A549 (cell line): ENCODE measurements at regions not wholly inside any gene's neighbourhood (a gene's known extent, or its start where the extent isn't known, plus 50 kb on each side); places are given as distances from the start of the nearest gene placed in this dataset.
A peak's percentile ranks its signal among the peaks of the same experiment; 100 is the strongest.

Experiments used
- ATAC-seq, 2 experiments: fragments of 200-7000 bp in 1 of 2; fragments of >200 bp in 1 of 2; cut with Nextera tagmentation in 1 of 2; cut with Tn5 transposase in 1 of 2; 3 replicates each; pipeline versions ENCODE4 v1.8.0 to v1.9.1; 2018 to 2020; ENCODE audit warnings: mild to moderate bottlenecking in 1 of 2, moderate library complexity in 1 of 2
- CTCF ChIA-PET: fragments of 300-600 bp; sonication (Branson Sonifier 250); formaldehyde crosslinking; extraction: SDS; loops from one replicate; lab custom pipeline; 2021; ENCODE audit warnings: antibody characterized with exemption, inconsistent platforms; lab: Yijun Ruan, JAX
- POLR2A ChIA-PET: fragments of 350-600 bp; formaldehyde crosslinking; extraction: SDS; loops from one replicate; lab custom pipeline; 2021; ENCODE audit warnings: antibody characterized with exemption, inconsistent platforms; lab: Yijun Ruan, JAX
- DNase-seq, 2 experiments: peaks; one replicate each; pipeline versions ENCODE4 v3.0.0 to v3.0.0-alpha.2; 2011 to 2016; ENCODE audit warnings: low read depth in 1 of 2, low spot score in 1 of 2
- FAIRE-seq: peaks from 2 replicates; lab custom pipeline; 2011; peaks lifted over from hg19 to GRCh38; lab: Jason Lieb, UNC
- H3K27ac ChIP-seq, 2 experiments: fragments of >200 bp; sonication (Bioruptor Twin); formaldehyde crosslinking; 3 replicates each; pipeline ENCODE4 v1.5.1; 2016 to 2017
- H3K4me1 ChIP-seq: fragments of >200 bp; sonication (Bioruptor Twin); formaldehyde crosslinking; 3 replicates; pipeline ENCODE4 v1.6.1; 2016
- H3K4me2 ChIP-seq: fragments of >200 bp; sonication (Bioruptor Twin); formaldehyde crosslinking; 3 replicates; pipeline ENCODE4 v1.6.1; 2016
- H3K4me3 ChIP-seq: fragments of >200 bp; sonication (Bioruptor Twin); formaldehyde crosslinking; 3 replicates; pipeline ENCODE4 v1.5.1; 2016
- H3K9me3 ChIP-seq: fragments of >200 bp; sonication (Bioruptor Twin); formaldehyde crosslinking; 3 replicates; pipeline ENCODE4 v1.6.1; 2016
- E2F6 ChIP-seq: IDR thresholded peaks from 2 replicates; pipeline ENCODE4 v1.6.1; 2012; ENCODE audit warnings: low read depth, borderline replicate concordance
- EHF ChIP-seq: fragments of 250-450 bp; sonication (Bioruptor Pico); IDR thresholded peaks from 2 replicates; pipeline ENCODE4 v1.5.0; 2020; ENCODE audit warnings: mild to moderate bottlenecking
- ESRRA ChIP-seq: fragments of 150-350 bp; IDR thresholded peaks from 2 replicates; pipeline ENCODE4 v1.6.1; 2014; ENCODE audit warnings: mild to moderate bottlenecking, low read length, borderline replicate concordance
- FOXS1 ChIP-seq: fragments of 250-450 bp; sonication (Bioruptor Pico); IDR thresholded peaks from 2 replicates; pipeline ENCODE4 v1.5.0; 2020; ENCODE audit warnings: mild to moderate bottlenecking, moderate library complexity
- HDAC2 ChIP-seq: fragments of 200-600 bp; sonication (generic); IDR thresholded peaks from 2 replicates; pipeline ENCODE4 v1.6.1; 2016
- HOXA7 ChIP-seq: fragments of 250-450 bp; sonication (Bioruptor Pico); IDR thresholded peaks from 2 replicates; pipeline ENCODE4 v1.5.0; 2020; ENCODE audit warnings: mild to moderate bottlenecking, moderate library complexity
- JUN ChIP-seq, 2 experiments: fragments of >200 bp; sonication (Bioruptor Twin); formaldehyde crosslinking; IDR thresholded peaks; 2 replicates in 1 of 2; 3 replicates in 1 of 2; pipeline ENCODE4 v1.6.1; 2016 to 2017
- JUNB ChIP-seq: fragments of >200 bp; sonication (Bioruptor Twin); formaldehyde crosslinking; IDR thresholded peaks from 2 replicates; pipeline ENCODE4 v1.6.1; 2016
- KDM1A ChIP-seq: fragments of 200-600 bp; sonication (generic); IDR thresholded peaks from 2 replicates; pipeline ENCODE4 v1.6.1; 2016; ENCODE audit warnings: low read depth, mild to moderate bottlenecking
- MAFK ChIP-seq: fragments of 450-650 bp; IDR thresholded peaks from 2 replicates; pipeline ENCODE4 v1.6.1; 2014; ENCODE audit not compliant: partially characterized antibody
- MAZ ChIP-seq: fragments of 150-350 bp; IDR thresholded peaks from 2 replicates; pipeline ENCODE4 v1.6.1; 2014; ENCODE audit warnings: antibody characterized with exemption, low read depth, low read length, borderline replicate concordance
- NFE2L2 ChIP-seq: fragments of 150-350 bp; conservative IDR thresholded peaks from 2 replicates; pipeline ENCODE4 v1.6.1; 2014; ENCODE audit warnings: low read length
- POLR2AphosphoS2 ChIP-seq: conservative IDR thresholded peaks from 2 replicates; pipeline ENCODE4 v1.6.1; 2012; ENCODE audit warnings: low read length, improper control_type of control experiment, inconsistent platforms
- RARB ChIP-seq: fragments of 250-450 bp; sonication (Bioruptor Pico); IDR thresholded peaks from 2 replicates; pipeline ENCODE4 v1.8.0; 2021; ENCODE audit warnings: mild to moderate bottlenecking, moderate library complexity
- REST ChIP-seq: fragments of 200-600 bp; sonication (generic); IDR thresholded peaks from 2 replicates; pipeline ENCODE4 v1.6.1; 2016; ENCODE audit warnings: antibody characterized with exemption, mild to moderate bottlenecking, moderate library complexity
- SMC3 ChIP-seq: fragments of >200 bp; sonication (Bioruptor Twin); formaldehyde crosslinking; IDR thresholded peaks from 3 replicates; pipeline ENCODE4 v1.6.1; 2018; ENCODE audit warnings: inconsistent platforms
- USF2 ChIP-seq: fragments of 450-650 bp; IDR thresholded peaks from 2 replicates; pipeline ENCODE4 v1.6.1; 2014; ENCODE audit warnings: antibody characterized with exemption
- WGBS: methylation state at CpG from one replicate; pipeline ENCODE4 v1.1.6; 2017; ENCODE audit errors: missing lambda C conversion rate; 5-methylcytosine and 5-hydroxymethylcytosine counted together

- TF ChIP-seq EHF (CRISPR knock-in tag) = 0 out of 2 replicates have a peak, but pooled peaks have one; percentile 10
- TF ChIP-seq SMC3 = 0 out of 3 replicates have a peak, but pooled peaks have one; percentile 10
- no peak for TF ChIP-seq NFE2L2
- TF ChIP-seq ESRRA = no peak
- no peak for TF ChIP-seq HDAC2
- no peak for TF ChIP-seq POLR2AphosphoS2
Measured at GRCh38 chr15:75104804-75105557, 81.6 kb downstream of the PPCDC start (continued).

GRCh38 chr15:75107516-75107907 lies 84.1 kb downstream of the PPCDC start:
- TF ChIP-seq MAZ (no peak), HOXA7 (CRISPR knock-in tag) (no peak), USF2 (no peak), JUN (IDR thresholded peaks at IDR 0.05) (no peak), ESRRA (no peak), MAFK (no peak), E2F6 (no peak), KDM1A (no peak), REST (no peak), NFE2L2 (no peak), FOXS1 (CRISPR knock-in tag) (no peak), JUNB (no peak), RARB (no peak)
- Histone ChIP-seq H3K4me2 (peak overlapping the region; percentile 67), H3K4me3 (no peak overlapping the region), H3K4me1 (peaks cover 55% of the 10 kb centered on the region), H3K9me3 (no peaks in the 10 kb centered on the region), H3K27ac (peak overlapping the region; percentile 78 to 84)
- no peak for DNase-seq
- no peak for ATAC-seq
- CTCF ChIA-PET = interaction anchor here (0.6 to 2.1 kb wide), 6 partner anchors 14 to 94 kb away, joined by 3 to 7 read pairs (median 3); partner anchors contain the start of gene C15orf39
- FAIRE-seq = no peak
- WGBS = 75% methylated on average over 2 of the region's 2 CpGs
- POLR2A ChIA-PET = interaction anchor here (2.1 kb wide), 1 partner anchor 94 kb away, joined by 9 read pairs; the partner anchor contains the start of gene C15orf39
